IMR-90 (cell line): ENCODE measurements at regions not wholly inside any gene's neighbourhood (a gene's known extent, or its start where the extent isn't known, plus 50 kb on each side); places are given as distances from the start of the nearest gene placed in this dataset.

ENCODE experiments used
- ATAC-seq: fragments of 200-7000 bp; cut with Tn5 transposase; 2 replicates; pipeline ENCODE4 v1.9.1; 2020; ENCODE audit warnings: low read depth, mild to moderate bottlenecking, moderate library complexity
- BruUV-seq: library from RNA; stranded (reverse); fragments of 400-500 nt; replicated peaks from 2 replicates; lab custom pipeline; 2021; lab: Mats Ljungman, UMichigan
- CTCF ChIA-PET: fragments of 300-600 bp; formaldehyde crosslinking; extraction: SDS; loops from one replicate; lab custom pipeline; 2021; ENCODE audit warnings: antibody characterized with exemption; lab: Yijun Ruan, JAX
- POLR2A ChIA-PET: fragments of 300-600 bp; sonication (Branson Sonifier 250); formaldehyde crosslinking; loops from one replicate; lab custom pipeline; 2022; ENCODE audit warnings: antibody characterized with exemption; ENCODE audit not compliant: unreplicated experiment; lab: Charles Lee
- DNase-seq: peaks from one replicate; pipeline ENCODE4 v3.0.0; 2013
- H2AFZ ChIP-seq: replicated peaks from 2 replicates; pipeline ENCODE3; 2013; ENCODE audit warnings: low read length, mild to moderate bottlenecking; ENCODE audit not compliant: poor library complexity
- H2AK5ac ChIP-seq: 2 replicates; pipeline ENCODE4 v1.6.1; 2013; ENCODE audit warnings: low read depth, low read length, inconsistent platforms
- H2AK9ac ChIP-seq: replicated peaks from 2 replicates; pipeline ENCODE3; 2013; ENCODE audit warnings: mild to moderate bottlenecking, low read depth, low read length, moderate library complexity; ENCODE audit not compliant: poor library complexity
- H2BK120ac ChIP-seq: 2 replicates; pipeline ENCODE4 v1.6.1; 2013; ENCODE audit warnings: low read depth, low read length, inconsistent platforms
- H2BK15ac ChIP-seq: 3 replicates; pipeline ENCODE4 v1.6.1; 2013; ENCODE audit warnings: low read depth, low read length, inconsistent platforms
- H2BK20ac ChIP-seq: 2 replicates; pipeline ENCODE4 v1.6.1; 2013; ENCODE audit warnings: low read depth, mild to moderate bottlenecking, inconsistent platforms, low read length, moderate library complexity
- H2BK5ac ChIP-seq: 2 replicates; pipeline ENCODE4 v1.6.1; 2013; ENCODE audit warnings: mild to moderate bottlenecking, low read depth, low read length, inconsistent platforms; ENCODE audit not compliant: poor library complexity, severe bottlenecking
- H3K14ac ChIP-seq: replicated peaks from 2 replicates; pipeline ENCODE4 v1.6.1; 2013; ENCODE audit warnings: low read depth, low read length, inconsistent platforms
- H3K18ac ChIP-seq: 2 replicates; pipeline ENCODE4 v1.6.1; 2013; ENCODE audit warnings: low read depth, low read length, control low read depth
- H3K23ac ChIP-seq: 2 replicates; pipeline ENCODE4 v1.6.1; 2013; ENCODE audit warnings: low read depth, low read length, inconsistent platforms
- H3K27ac ChIP-seq: 2 replicates; pipeline ENCODE4 v1.5.1; 2013; ENCODE audit warnings: mild to moderate bottlenecking, control low read depth, low read length; ENCODE audit not compliant: insufficient read depth
- H3K27me3 ChIP-seq: 2 replicates; pipeline ENCODE4 v1.6.1; 2013; ENCODE audit warnings: low read length; ENCODE audit not compliant: control insufficient read depth, insufficient read depth
- H3K36me3 ChIP-seq: 2 replicates; pipeline ENCODE4 v1.6.1; 2013; ENCODE audit warnings: low read length, mixed read lengths; ENCODE audit not compliant: control insufficient read depth, insufficient read depth
- H3K4ac ChIP-seq: 2 replicates; pipeline ENCODE4 v1.6.1; 2013; ENCODE audit warnings: low read depth, low read length, inconsistent platforms
- H3K4me1 ChIP-seq: 2 replicates; pipeline ENCODE4 v1.6.1; 2013; ENCODE audit warnings: low read length, mixed read lengths; ENCODE audit not compliant: control insufficient read depth, insufficient read depth
- H3K4me2 ChIP-seq: 2 replicates; pipeline ENCODE4 v1.6.1; 2013; ENCODE audit warnings: low read depth, mild to moderate bottlenecking, control low read depth, low read length, moderate library complexity
- H3K4me3 ChIP-seq: 2 replicates; pipeline ENCODE4 v1.5.1; 2013; ENCODE audit warnings: low read depth, mild to moderate bottlenecking, control low read depth, low read length, moderate library complexity; ENCODE audit not compliant: insufficient read depth
- H3K56ac ChIP-seq: 2 replicates; pipeline ENCODE4 v1.6.1; 2013; ENCODE audit warnings: low read length, inconsistent platforms; ENCODE audit not compliant: insufficient read depth; ENCODE audit errors: extremely low read depth
- H3K79me1 ChIP-seq, 2 experiments: 2 replicates each; pipeline ENCODE4 v1.6.1; 2013; ENCODE audit warnings: low read length in 2 of 2, inconsistent platforms in 1 of 2, low read depth in 1 of 2
- H3K9ac ChIP-seq: 2 replicates; pipeline ENCODE4 v1.6.1; 2013; ENCODE audit warnings: low read depth, low read length, control low read depth
- H3K9me1 ChIP-seq: 2 replicates; pipeline ENCODE4 v1.6.1; 2013; ENCODE audit warnings: low read length, inconsistent platforms; ENCODE audit not compliant: insufficient read depth
- H3K9me3 ChIP-seq: 2 replicates; pipeline ENCODE4 v1.6.1; 2013; ENCODE audit warnings: low read length; ENCODE audit not compliant: control insufficient read depth, insufficient read depth
- H4K20me1 ChIP-seq: 2 replicates; pipeline ENCODE4 v1.6.1; 2013; ENCODE audit warnings: low read length, inconsistent platforms; ENCODE audit not compliant: insufficient read depth
- H4K5ac ChIP-seq: 2 replicates; pipeline ENCODE4 v1.6.1; 2013; ENCODE audit warnings: mild to moderate bottlenecking, low read depth, low read length, control low read depth
- H4K8ac ChIP-seq, 2 experiments: 2 replicates each; pipeline ENCODE4 v1.6.1; 2013; ENCODE audit warnings: low read depth in 2 of 2, low read length in 2 of 2, control low read depth in 1 of 2, inconsistent platforms in 1 of 2
- H4K91ac ChIP-seq: 2 replicates; pipeline ENCODE4 v1.6.1; 2013; ENCODE audit warnings: low read depth, low read length, inconsistent platforms; ENCODE audit not compliant: insufficient read depth
- MAFK ChIP-seq: IDR thresholded peaks from 2 replicates; pipeline ENCODE4 v1.6.1; 2012; ENCODE audit warnings: low read depth, low read length, improper control_type of control experiment
- RAD21 ChIP-seq: IDR thresholded peaks from 2 replicates; pipeline ENCODE4 v1.6.1; 2012; ENCODE audit warnings: low read length, improper control_type of control experiment
- WGBS, 2 experiments: methylation state at CpG; one replicate each; pipeline versions ENCODE4 v1.1.5 to v1.1.7; 2013; ENCODE audit warnings: missing lambda C conversion rate in 2 of 2; ENCODE audit not compliant: insufficient read length in 1 of 2; ENCODE audit errors: extremely low coverage in 2 of 2; 5-methylcytosine and 5-hydroxymethylcytosine counted together
- dilution Hi-C: fragments of 300-500 bp; cut with HindIII; formaldehyde crosslinking; loops from one replicate; pipeline ENCODE4 v1.14.3; 2018; ENCODE audit warnings: low sequenced_read_pairs; ENCODE audit not compliant: unreplicated experiment
- in situ Hi-C: fragments of 300-500 bp; cut with MboI; formaldehyde crosslinking; loops from 3 replicates; pipeline ENCODE4 v1.14.3; 2019; ENCODE audit warnings: low sequenced_read_pairs, inconsistent platforms, mixed read lengths
- intact Hi-C: fragments of 100-400 bp; cut with micrococcal nuclease; formaldehyde crosslinking; loops from 2 replicates; pipeline ENCODE4 v1.10.0; 2022

GRCh38 chr5:85717203-85717563, 900.6 kb upstream of the COX7C start:
- no peak overlapping the region for H4K5ac ChIP-seq
- no peak overlapping the region for H4K91ac ChIP-seq
- no peak overlapping the region for H2BK15ac ChIP-seq
- no peaks in the 10 kb centered on the region for H3K79me1 ChIP-seq
- no peaks in the 10 kb centered on the region for H3K4me1 ChIP-seq
- BruUV-seq: no TSS peak
- ATAC-seq (no peak), DNase-seq (no peak)
- H3K9me1 ChIP-seq: no peaks in the 10 kb centered on the region
- no peaks in the 10 kb centered on the region for H3K27me3 ChIP-seq
- no peaks in the 10 kb centered on the region for H4K20me1 ChIP-seq
- H3K4me2 ChIP-seq: no peak overlapping the region
- H2BK120ac ChIP-seq: no peak overlapping the region
- H2BK5ac ChIP-seq: no peak overlapping the region
- no peak overlapping the region for H3K56ac ChIP-seq
- TF ChIP-seq MAFK: no peak
- no peak for TF ChIP-seq RAD21
- no peak overlapping the region for H2AK5ac ChIP-seq
- H3K23ac ChIP-seq: no peak overlapping the region
- H3K14ac ChIP-seq: no peak overlapping the region
- H3K9me3 ChIP-seq: peaks cover 6% of the 10 kb centered on the region
- in situ Hi-C loops (no loop called here), intact Hi-C loops (no loop called here), dilution Hi-C loops (no loop called here)
- H3K36me3 ChIP-seq: no peaks in the 10 kb centered on the region
- no peak overlapping the region for H2AK9ac ChIP-seq
- ChIA-PET CTCF (no interaction called here), POLR2A (no interaction called here)
- H3K18ac ChIP-seq: no peak overlapping the region
- H4K8ac ChIP-seq: no peak overlapping the region
- no peak overlapping the region for H3K9ac ChIP-seq
- H2AFZ ChIP-seq: no peak overlapping the region
- no peak overlapping the region for H3K4ac ChIP-seq
- H2BK20ac ChIP-seq: no peak overlapping the region
- WGBS, 2 experiments: no CpG with 5 or more reads among the region's 1 CpG
- no peak overlapping the region for H3K27ac ChIP-seq
- H3K4me3 ChIP-seq: no peak overlapping the region
